ENCODE measurements at regions not wholly inside any gene's neighbourhood (a gene's known extent, or its start where the extent isn't known, plus 50 kb on each side); places are given as distances from the start of the nearest gene placed in this dataset.

DNA sequence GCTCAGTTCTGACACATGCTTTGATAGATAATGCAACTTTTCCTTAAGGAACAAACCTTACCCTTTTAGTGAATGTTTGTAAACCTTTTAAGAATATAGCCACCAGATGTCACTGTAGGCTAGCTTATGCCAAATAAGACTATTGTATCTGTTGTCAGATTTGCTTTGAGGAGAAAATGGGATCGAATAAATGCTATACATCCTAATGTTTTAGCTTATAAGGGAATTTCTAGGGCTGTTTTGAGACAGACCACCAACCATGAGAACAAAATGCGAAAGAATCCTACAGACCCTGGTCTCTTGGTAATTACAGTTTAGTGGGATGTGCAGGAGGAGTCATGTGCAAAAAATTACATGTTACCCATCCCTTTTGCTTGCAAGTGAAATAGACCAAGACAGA lies 127.6 kb upstream of the NMUR2 start:
- DNase-seq (ENCODE audit: low read depth): peak; percentile 10

GRCh38 chr5:152534641-152535040 lies 129.6 kb upstream of the NMUR2 start:
- H3K4me3 ChIP-seq (ENCODE audit: low read depth, low read length): no peak overlapping the region
- TF ChIP-seq, protein P1, sequence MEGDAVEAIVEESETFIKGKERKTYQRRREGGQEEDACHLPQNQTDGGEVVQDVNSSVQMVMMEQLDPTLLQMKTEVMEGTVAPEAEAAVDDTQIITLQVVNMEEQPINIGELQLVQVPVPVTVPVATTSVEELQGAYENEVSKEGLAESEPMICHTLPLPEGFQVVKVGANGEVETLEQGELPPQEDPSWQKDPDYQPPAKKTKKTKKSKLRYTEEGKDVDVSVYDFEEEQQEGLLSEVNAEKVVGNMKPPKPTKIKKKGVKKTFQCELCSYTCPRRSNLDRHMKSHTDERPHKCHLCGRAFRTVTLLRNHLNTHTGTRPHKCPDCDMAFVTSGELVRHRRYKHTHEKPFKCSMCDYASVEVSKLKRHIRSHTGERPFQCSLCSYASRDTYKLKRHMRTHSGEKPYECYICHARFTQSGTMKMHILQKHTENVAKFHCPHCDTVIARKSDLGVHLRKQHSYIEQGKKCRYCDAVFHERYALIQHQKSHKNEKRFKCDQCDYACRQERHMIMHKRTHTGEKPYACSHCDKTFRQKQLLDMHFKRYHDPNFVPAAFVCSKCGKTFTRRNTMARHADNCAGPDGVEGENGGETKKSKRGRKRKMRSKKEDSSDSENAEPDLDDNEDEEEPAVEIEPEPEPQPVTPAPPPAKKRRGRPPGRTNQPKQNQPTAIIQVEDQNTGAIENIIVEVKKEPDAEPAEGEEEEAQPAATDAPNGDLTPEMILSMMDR (IDR thresholded peaks at IDR 0.05; ENCODE audit: insufficient read depth, low read length, poor library complexity, severe bottlenecking): no peak
- no peak for DNase-seq (ENCODE audit: low read depth)

More for the DNA sequence above, 127.6 kb upstream of the NMUR2 start:
- Histone ChIP-seq H3K27me3 (ENCODE audit: control insufficient read depth, insufficient read depth, low read length) (no peaks in the 10 kb centered on the region), H3K4me3 (ENCODE audit: low read depth, low read length) (no peak overlapping the region), H3K36me3 (ENCODE audit: control insufficient read depth, insufficient read depth, low read length) (no peaks in the 10 kb centered on the region)
- TF ChIP-seq, protein P1 (IDR thresholded peaks at IDR 0.05; ENCODE audit: insufficient read depth, low read length, poor library complexity, severe bottlenecking): peak; percentile 39

DNA sequence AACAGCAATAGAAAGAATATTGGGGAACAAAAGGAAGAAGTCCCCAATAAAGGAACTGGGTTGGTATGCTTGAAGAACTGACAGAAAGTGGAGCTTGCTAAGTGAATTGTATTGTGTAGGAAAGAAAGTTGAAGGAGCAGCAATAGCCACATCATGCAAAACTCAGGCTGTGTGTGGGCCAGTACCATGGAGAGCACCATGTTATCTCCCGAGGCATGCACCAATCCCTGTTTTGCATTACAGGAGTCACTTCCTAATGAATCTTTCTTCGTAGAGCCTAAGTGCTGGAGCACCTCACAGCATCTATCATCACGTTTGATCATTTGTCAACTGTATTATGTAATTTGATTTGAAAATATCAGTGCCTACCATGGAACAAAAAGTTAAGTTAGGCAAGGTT lies 137.7 kb upstream of the NMUR2 start:
- H3K36me3 ChIP-seq (ENCODE audit: control insufficient read depth, insufficient read depth, low read length): no peaks in the 10 kb centered on the region
- H3K4me3 ChIP-seq (ENCODE audit: low read depth, low read length): no peak overlapping the region
- peak; percentile 1 for DNase-seq (ENCODE audit: low read depth)
- H3K27me3 ChIP-seq (ENCODE audit: control insufficient read depth, insufficient read depth, low read length): no peaks in the 10 kb centered on the region
- TF ChIP-seq, protein P1 (IDR thresholded peaks at IDR 0.05; ENCODE audit: insufficient read depth, low read length, poor library complexity, severe bottlenecking): no peak

More at GRCh38 chr5:152534641-152535040, 129.6 kb upstream of the NMUR2 start:
- H3K36me3 ChIP-seq (ENCODE audit: control insufficient read depth, insufficient read depth, low read length): no peaks in the 10 kb centered on the region
- no peaks in the 10 kb centered on the region for H3K27me3 ChIP-seq (ENCODE audit: control insufficient read depth, insufficient read depth, low read length)

GRCh38 chr5:152546493-152546892 lies 141.4 kb upstream of the NMUR2 start:
- H3K27me3 ChIP-seq (ENCODE audit: control insufficient read depth, insufficient read depth, low read length): no peaks in the 10 kb centered on the region

GRCh38 chr5:152547202-152547601 lies 142.1 kb upstream of the NMUR2 start:
- TF ChIP-seq, protein P1 (IDR thresholded peaks at IDR 0.05; ENCODE audit: insufficient read depth, low read length, poor library complexity, severe bottlenecking): no peak
- Histone ChIP-seq H3K36me3 (ENCODE audit: control insufficient read depth, insufficient read depth, low read length) (no peaks in the 10 kb centered on the region), H3K27me3 (ENCODE audit: control insufficient read depth, insufficient read depth, low read length) (no peaks in the 10 kb centered on the region), H3K4me3 (ENCODE audit: low read depth, low read length) (no peak overlapping the region)
- no peak for DNase-seq (ENCODE audit: low read depth)

More at GRCh38 chr5:152546493-152546892, 141.4 kb upstream of the NMUR2 start:
- TF ChIP-seq, protein P1 (IDR thresholded peaks at IDR 0.05; ENCODE audit: insufficient read depth, low read length, poor library complexity, severe bottlenecking): no peak
- Histone ChIP-seq H3K36me3 (ENCODE audit: control insufficient read depth, insufficient read depth, low read length) (no peaks in the 10 kb centered on the region), H3K4me3 (ENCODE audit: low read depth, low read length) (no peak overlapping the region)
- no peak for DNase-seq (ENCODE audit: low read depth)

DNA sequence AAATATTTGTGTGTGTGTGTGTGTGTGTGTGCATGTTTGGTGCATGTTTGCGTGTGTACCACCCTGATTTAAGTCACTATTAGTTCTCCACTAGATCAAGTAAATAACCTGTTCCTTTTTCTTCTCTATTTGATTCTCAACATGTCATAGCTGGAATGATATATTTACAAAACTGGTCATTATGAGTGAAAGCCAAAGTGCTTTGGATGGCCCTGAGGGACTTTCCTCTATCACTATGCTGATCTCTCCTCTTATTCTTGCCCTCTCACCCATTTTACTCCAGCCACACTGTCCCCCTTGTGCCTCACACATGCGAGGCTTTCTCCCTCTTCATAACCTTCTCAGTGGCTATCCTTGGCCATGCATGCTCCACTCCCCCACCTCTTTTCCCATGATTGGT lies 144.6 kb upstream of the NMUR2 start:
- TF ChIP-seq, protein P1 (IDR thresholded peaks at IDR 0.05; ENCODE audit: insufficient read depth, low read length, poor library complexity, severe bottlenecking): no peak

More for the DNA sequence above, 144.6 kb upstream of the NMUR2 start:
- Histone ChIP-seq H3K4me3 (ENCODE audit: low read depth, low read length) (no peak overlapping the region), H3K36me3 (ENCODE audit: control insufficient read depth, insufficient read depth, low read length) (no peaks in the 10 kb centered on the region), H3K27me3 (ENCODE audit: control insufficient read depth, insufficient read depth, low read length) (no peaks in the 10 kb centered on the region)
- no peak for DNase-seq (ENCODE audit: low read depth)

Measured in kidney epithelial cell (primary cell).